Fibroblast of lung (primary cell): ENCODE measurements at regions not wholly inside any gene's neighbourhood (a gene's known extent, or its start where the extent isn't known, plus 50 kb on each side); places are given as distances from the start of the nearest gene placed in this dataset.

Experiments used
- EZH2 ChIP-seq: IDR thresholded peaks from 2 replicates; pipeline ENCODE4 v1.5.1; 2012; ENCODE audit warnings: low read length, control low read depth, mild to moderate bottlenecking; ENCODE audit errors: missing control alignments
- TF ChIP-seq, protein P1 (sequence below), 2 donors: IDR thresholded peaks in 1 of 2; conservative IDR thresholded peaks in 1 of 2; 1 replicate in 1 of 2; 2 replicates in 1 of 2; pipeline ENCODE4 v1.5.1; 2011 to 2012; ENCODE audit warnings: low read length in 2 of 2, control low read depth in 1 of 2, inconsistent platforms in 1 of 2, low read depth in 1 of 2, mild to moderate bottlenecking in 1 of 2

DNA sequence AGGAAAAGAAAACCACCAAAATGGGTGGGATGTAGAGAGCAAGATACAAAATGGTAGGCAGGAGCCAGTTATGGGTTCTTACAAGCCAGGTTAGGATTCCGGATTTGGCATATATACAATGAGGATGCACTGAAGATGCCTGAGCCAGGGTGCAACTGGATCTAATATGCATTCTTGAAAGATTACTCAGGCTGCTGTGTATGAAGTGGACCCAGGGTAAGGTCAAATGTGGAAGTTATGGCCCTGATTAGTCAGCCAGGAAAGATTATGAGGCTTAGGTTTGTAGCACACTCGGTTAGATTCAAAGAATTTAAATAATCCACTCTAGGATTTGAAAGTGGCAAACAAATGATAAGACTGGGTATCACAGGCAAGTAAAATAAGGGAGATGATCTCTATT, 1750.7 kb upstream of the FLRT2 start:
- TF ChIP-seq, protein P1, sequence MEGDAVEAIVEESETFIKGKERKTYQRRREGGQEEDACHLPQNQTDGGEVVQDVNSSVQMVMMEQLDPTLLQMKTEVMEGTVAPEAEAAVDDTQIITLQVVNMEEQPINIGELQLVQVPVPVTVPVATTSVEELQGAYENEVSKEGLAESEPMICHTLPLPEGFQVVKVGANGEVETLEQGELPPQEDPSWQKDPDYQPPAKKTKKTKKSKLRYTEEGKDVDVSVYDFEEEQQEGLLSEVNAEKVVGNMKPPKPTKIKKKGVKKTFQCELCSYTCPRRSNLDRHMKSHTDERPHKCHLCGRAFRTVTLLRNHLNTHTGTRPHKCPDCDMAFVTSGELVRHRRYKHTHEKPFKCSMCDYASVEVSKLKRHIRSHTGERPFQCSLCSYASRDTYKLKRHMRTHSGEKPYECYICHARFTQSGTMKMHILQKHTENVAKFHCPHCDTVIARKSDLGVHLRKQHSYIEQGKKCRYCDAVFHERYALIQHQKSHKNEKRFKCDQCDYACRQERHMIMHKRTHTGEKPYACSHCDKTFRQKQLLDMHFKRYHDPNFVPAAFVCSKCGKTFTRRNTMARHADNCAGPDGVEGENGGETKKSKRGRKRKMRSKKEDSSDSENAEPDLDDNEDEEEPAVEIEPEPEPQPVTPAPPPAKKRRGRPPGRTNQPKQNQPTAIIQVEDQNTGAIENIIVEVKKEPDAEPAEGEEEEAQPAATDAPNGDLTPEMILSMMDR (conservative IDR thresholded peaks at IDR 0.05 in 1 of 2, IDR thresholded peaks at IDR 0.05 in 1 of 2; ENCODE audit: low read depth in 1 of 2, low read length in 2 of 2), result no peak
- TF ChIP-seq EZH2, result no peak
